ENCODE measurements at regions not wholly inside any gene's neighbourhood (a gene's known extent, or its start where the extent isn't known, plus 50 kb on each side); places are given as distances from the start of the nearest gene placed in this dataset.

- TF ChIP-seq CTCF (IDR thresholded peaks at IDR 0.05; ENCODE audit: insufficient read depth, low read depth, low read length), result no peak
- no peak for TF ChIP-seq EZH2 (IDR thresholded peaks at IDR 0.05; ENCODE audit: insufficient read depth, low read length)
Measured at GRCh38 chr18:1304392-1304992, 399.8 kb downstream of the ADCYAP1 start.

All from astrocyte (in vitro differentiated cells and primary cell).